H1 (cell line): ENCODE measurements at regions not wholly inside any gene's neighbourhood (a gene's known extent, or its start where the extent isn't known, plus 50 kb on each side); places are given as distances from the start of the nearest gene placed in this dataset.

ENCODE experiments used
- CTCF ChIA-PET: fragments of 300-600 bp; sonication (Branson Sonifier 250); formaldehyde crosslinking; loops from one replicate; lab custom pipeline; 2021; ENCODE audit not compliant: partially characterized antibody; lab: Charles Lee
- POLR2A ChIA-PET: fragments of 300-600 bp; sonication (Branson Sonifier 250); formaldehyde crosslinking; loops from one replicate; lab custom pipeline; 2021; ENCODE audit warnings: inconsistent platforms; ENCODE audit not compliant: partially characterized antibody; lab: Charles Lee
- DNase-seq, 2 experiments: peaks; one replicate each; pipeline versions ENCODE4 v3.0.0 to v3.0.0-alpha.2; 2010 to 2022; ENCODE audit warnings: low spot score in 2 of 2, low read depth in 1 of 2, mixed read lengths in 1 of 2
- FAIRE-seq: peaks from 2 replicates; lab custom pipeline; 2011; peaks lifted over from hg19 to GRCh38; lab: Jason Lieb, UNC
- H2AFZ ChIP-seq: 2 replicates; pipeline ENCODE4 v1.8.1; 2012; ENCODE audit warnings: low read length, inconsistent platforms
- H2AK5ac ChIP-seq: 2 replicates; pipeline ENCODE4 v1.6.1; 2013; ENCODE audit warnings: low read depth, low read length
- H2BK120ac ChIP-seq: replicated peaks from 2 replicates; pipeline ENCODE3; 2013; ENCODE audit warnings: low read depth, low read length, inconsistent platforms
- H2BK12ac ChIP-seq: 2 replicates; pipeline ENCODE4 v1.6.1; 2013; ENCODE audit warnings: low read depth, low read length
- H2BK15ac ChIP-seq: 2 replicates; pipeline ENCODE4 v1.6.1; 2013; ENCODE audit warnings: low read length
- H2BK20ac ChIP-seq: 2 replicates; pipeline ENCODE4 v1.6.1; 2013; ENCODE audit warnings: low read length
- H2BK5ac ChIP-seq: 2 replicates; pipeline ENCODE4 v1.6.1; 2013; ENCODE audit warnings: low read depth, low read length
- H3K14ac ChIP-seq: 2 replicates; pipeline ENCODE4 v1.6.1; 2013; ENCODE audit warnings: inconsistent platforms; ENCODE audit not compliant: insufficient read length
- H3K18ac ChIP-seq: 2 replicates; pipeline ENCODE4 v1.6.1; 2013; ENCODE audit warnings: low read length; ENCODE audit errors: extremely low read depth
- H3K23ac ChIP-seq: 2 replicates; pipeline ENCODE4 v1.6.1; 2013; ENCODE audit warnings: inconsistent platforms; ENCODE audit not compliant: insufficient read length
- H3K23me2 ChIP-seq: 2 replicates; pipeline ENCODE4 v1.6.1; 2013; ENCODE audit warnings: low read depth, low read length
- H3K27ac ChIP-seq: 2 replicates; pipeline ENCODE4 v1.6.1; 2011; ENCODE audit warnings: low read depth, low read length, inconsistent platforms
- H3K27me3 ChIP-seq, 4 experiments: replicated peaks in 1 of 4; 1 replicate in 1 of 4; 2 replicates in 3 of 4; pipeline versions ENCODE4 v1.6.1 to v1.8.1; 2011 to 2013; ENCODE audit warnings: low read length in 3 of 4, mild to moderate bottlenecking in 3 of 4, inconsistent platforms in 2 of 4, mixed read lengths in 2 of 4, moderate library complexity in 1 of 4; ENCODE audit not compliant: control insufficient read depth in 3 of 4, insufficient read depth in 3 of 4; ENCODE audit errors: extremely low read depth in 1 of 4
- H3K36me3 ChIP-seq, 4 experiments: 2 replicates each; pipeline versions ENCODE4 v1.6.1 to v1.8.1; 2011 to 2013; ENCODE audit warnings: mild to moderate bottlenecking in 4 of 4, low read length in 3 of 4, moderate library complexity in 2 of 4, control low read depth in 1 of 4, inconsistent platforms in 1 of 4; ENCODE audit not compliant: insufficient read depth in 4 of 4, control insufficient read depth in 2 of 4
- H3K4ac ChIP-seq: replicated peaks from 2 replicates; pipeline ENCODE3; 2013; ENCODE audit warnings: low read length, low read depth, mixed read lengths, inconsistent platforms; ENCODE audit not compliant: insufficient read length
- H3K4me1 ChIP-seq, 4 experiments: replicated peaks in 1 of 4; 1 replicate in 1 of 4; 2 replicates in 3 of 4; pipeline versions ENCODE4 v1.6.1 to v1.8.1; 2011 to 2013; ENCODE audit warnings: low read length in 3 of 4, inconsistent platforms in 2 of 4, mixed read lengths in 1 of 4; ENCODE audit not compliant: insufficient read depth in 4 of 4, control insufficient read depth in 3 of 4
- H3K4me2 ChIP-seq, 2 experiments: 2 replicates each; pipeline versions ENCODE4 v1.6.1 to v1.8.1; 2011 to 2013; ENCODE audit warnings: low read depth in 2 of 2, low read length in 2 of 2, control low read depth in 1 of 2, inconsistent platforms in 1 of 2, mild to moderate bottlenecking in 1 of 2; ENCODE audit not compliant: insufficient read depth in 1 of 2
- H3K4me3 ChIP-seq, 4 experiments: fragments of 200-600, 300-600 bp in 1 of 4; sonication (generic), shearing (Covaris generic), sonication (Bioruptor Twin) in 1 of 4; 2 replicates each; pipeline versions ENCODE4 v1.5.1 to v1.8.1; 2011 to 2016; ENCODE audit warnings: low read length in 4 of 4, low read depth in 3 of 4, control low read depth in 2 of 4, inconsistent platforms in 2 of 4, mild to moderate bottlenecking in 2 of 4, mixed read lengths in 1 of 4, moderate library complexity in 1 of 4; ENCODE audit not compliant: insufficient read depth in 2 of 4; ENCODE audit errors: extremely low read depth in 1 of 4
- H3K56ac ChIP-seq: replicated peaks from 2 replicates; pipeline ENCODE3; 2013; ENCODE audit warnings: low read depth, mild to moderate bottlenecking, mixed read lengths, low read length, inconsistent platforms; ENCODE audit not compliant: insufficient read length
- H3K79me1 ChIP-seq: 2 replicates; pipeline ENCODE4 v1.6.1; 2013; ENCODE audit warnings: low read depth, low read length, control low read depth
- H3K79me2 ChIP-seq, 2 experiments: 2 replicates each; pipeline versions ENCODE4 v1.6.1 to v1.8.1; 2012 to 2013; ENCODE audit warnings: low read length in 2 of 2, mild to moderate bottlenecking in 2 of 2, inconsistent platforms in 1 of 2; ENCODE audit not compliant: insufficient read depth in 2 of 2, control insufficient read depth in 1 of 2
- H3K9ac ChIP-seq, 4 experiments: replicated peaks in 1 of 4; 1 replicate in 1 of 4; 2 replicates in 3 of 4; pipeline versions ENCODE4 v1.6.1 to v1.8.1; 2011 to 2013; ENCODE audit warnings: low read depth in 3 of 4, low read length in 3 of 4, control low read depth in 2 of 4, mild to moderate bottlenecking in 2 of 4, moderate library complexity in 2 of 4, inconsistent platforms in 1 of 4; ENCODE audit errors: extremely low read depth in 1 of 4
- H3K9me3 ChIP-seq, 2 experiments: 2 replicates each; pipeline versions ENCODE4 v1.6.1 to v1.8.1; 2012 to 2013; ENCODE audit warnings: mild to moderate bottlenecking in 2 of 2, moderate library complexity in 2 of 2, control low read depth in 1 of 2, inconsistent platforms in 1 of 2, low read depth in 1 of 2, low read length in 1 of 2, mixed read lengths in 1 of 2; ENCODE audit not compliant: insufficient read depth in 2 of 2
- H4K20me1 ChIP-seq, 2 experiments: replicated peaks in 1 of 2; 2 replicates each; pipeline versions ENCODE3 to v1.8.1; 2011 to 2013; ENCODE audit warnings: inconsistent platforms in 2 of 2, low read length in 2 of 2, mild to moderate bottlenecking in 1 of 2; ENCODE audit not compliant: insufficient read depth in 2 of 2, control insufficient read depth in 1 of 2
- H4K5ac ChIP-seq: 2 replicates; pipeline ENCODE4 v1.6.1; 2013; ENCODE audit warnings: low read length, low read depth, mixed read lengths, inconsistent platforms; ENCODE audit not compliant: insufficient read length
- H4K8ac ChIP-seq: 2 replicates; pipeline ENCODE4 v1.8.0; 2013; ENCODE audit warnings: mild to moderate bottlenecking, moderate library complexity, low read length, inconsistent platforms; ENCODE audit not compliant: insufficient read depth; ENCODE audit errors: extremely low read depth
- H4K91ac ChIP-seq: replicated peaks from 2 replicates; pipeline ENCODE3; 2013; ENCODE audit warnings: low read length, mixed read lengths, inconsistent platforms; ENCODE audit not compliant: insufficient read length
- ASH2L ChIP-seq: fragments of 200-600, 300-600 bp; sonication (generic); IDR thresholded peaks from one replicate; pipeline ENCODE4 v1.7.1; 2017; ENCODE audit warnings: low read length
- EGR1 ChIP-seq: IDR thresholded peaks from 2 replicates; pipeline ENCODE4 v1.6.1; 2011; ENCODE audit warnings: low read depth, low read length, borderline replicate concordance
- SP4 ChIP-seq: IDR thresholded peaks from 2 replicates; pipeline ENCODE4 v1.6.1; 2012; ENCODE audit warnings: low read length, inconsistent platforms
- WGBS, 2 experiments: shearing (Covaris generic) in 1 of 2; methylation state at CpG; one replicate each; pipeline versions ENCODE4 v1.1.6 to v1.1.7; 2013 to 2015; ENCODE audit warnings: low lambda C conversion rate in 2 of 2, mixed read lengths in 2 of 2, inconsistent platforms in 1 of 2, low coverage in 1 of 2, missing lambda C conversion rate in 1 of 2; ENCODE audit not compliant: insufficient replicate concordance in 2 of 2, insufficient coverage in 1 of 2, insufficient read length in 1 of 2; ENCODE audit errors: extremely low coverage in 1 of 2, missing lambda C conversion rate in 1 of 2; 5-methylcytosine and 5-hydroxymethylcytosine counted together
- TF ChIP-seq, protein P1 (sequence below), 3 experiments: IDR thresholded peaks; 1 replicate in 2 of 3; 2 replicates in 1 of 3; pipeline versions ENCODE4 v1.5.1 to v1.6.1; 2011; ENCODE audit warnings: low read length in 3 of 3, mild to moderate bottlenecking in 3 of 3, inconsistent platforms in 2 of 3, low read depth in 1 of 3, moderate library complexity in 1 of 3; ENCODE audit not compliant: insufficient read depth in 1 of 3; ENCODE audit errors: control extremely low read depth in 1 of 3

- no peak for FAIRE-seq
- ChIA-PET POLR2A (no interaction called here), CTCF (interaction anchor here (6.7 kb wide), 1 partner anchor 13 kb away, joined by 39 read pairs; no protein-coding TSS in a partner anchor)
- Histone ChIP-seq H3K9me3 (no peaks in the 10 kb centered on the region), H2BK15ac (no peak overlapping the region), H3K14ac (no peak overlapping the region), H3K36me3 (no peaks in the 10 kb centered on the region), H2AK5ac (no peak overlapping the region), H3K27me3 (no peaks in the 10 kb centered on the region), H2BK120ac (no peak overlapping the region), H3K23me2 (no peaks in the 10 kb centered on the region), H3K79me1 (no peaks in the 10 kb centered on the region), H3K56ac (no peak overlapping the region), H2BK20ac (no peak overlapping the region), H3K4me2 (no peak overlapping the region), H4K8ac (no peak overlapping the region), H3K4ac (no peak overlapping the region), H2BK12ac (no peak overlapping the region), H2BK5ac (no peak overlapping the region), H4K5ac (no peak overlapping the region), H4K20me1 (no peaks in the 10 kb centered on the region), H4K91ac (no peak overlapping the region), H3K4me3 (no peak overlapping the region), H3K4me1 (no peaks in the 10 kb centered on the region), H3K18ac (no peak overlapping the region), H3K27ac (no peak overlapping the region), H2AFZ (no peak overlapping the region), H3K9ac (no peak overlapping the region), H3K79me2 (no peaks in the 10 kb centered on the region), H3K23ac (no peak overlapping the region)
- 98% methylated on average over 4 of the region's 4 CpGs; no CpG with 5 or more reads in 1 of the 2 experiments for WGBS, 2 experiments
- no peak for TF ChIP-seq SP4
- no peak for TF ChIP-seq ASH2L
- TF ChIP-seq, protein P1, sequence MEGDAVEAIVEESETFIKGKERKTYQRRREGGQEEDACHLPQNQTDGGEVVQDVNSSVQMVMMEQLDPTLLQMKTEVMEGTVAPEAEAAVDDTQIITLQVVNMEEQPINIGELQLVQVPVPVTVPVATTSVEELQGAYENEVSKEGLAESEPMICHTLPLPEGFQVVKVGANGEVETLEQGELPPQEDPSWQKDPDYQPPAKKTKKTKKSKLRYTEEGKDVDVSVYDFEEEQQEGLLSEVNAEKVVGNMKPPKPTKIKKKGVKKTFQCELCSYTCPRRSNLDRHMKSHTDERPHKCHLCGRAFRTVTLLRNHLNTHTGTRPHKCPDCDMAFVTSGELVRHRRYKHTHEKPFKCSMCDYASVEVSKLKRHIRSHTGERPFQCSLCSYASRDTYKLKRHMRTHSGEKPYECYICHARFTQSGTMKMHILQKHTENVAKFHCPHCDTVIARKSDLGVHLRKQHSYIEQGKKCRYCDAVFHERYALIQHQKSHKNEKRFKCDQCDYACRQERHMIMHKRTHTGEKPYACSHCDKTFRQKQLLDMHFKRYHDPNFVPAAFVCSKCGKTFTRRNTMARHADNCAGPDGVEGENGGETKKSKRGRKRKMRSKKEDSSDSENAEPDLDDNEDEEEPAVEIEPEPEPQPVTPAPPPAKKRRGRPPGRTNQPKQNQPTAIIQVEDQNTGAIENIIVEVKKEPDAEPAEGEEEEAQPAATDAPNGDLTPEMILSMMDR (IDR thresholded peaks at IDR 0.05; ENCODE audit: control extremely low read depth in 1 of 3, insufficient read depth in 1 of 3, low read depth in 1 of 3, low read length in 3 of 3), result no peak
- no peak for TF ChIP-seq EGR1
- no peak for DNase-seq
Observed at GRCh38 chr10:121057269-121057668, 206.1 kb downstream of the WDR11 start.
